H1 (cell line): ENCODE measurements at regions not wholly inside any gene's neighbourhood (a gene's known extent, or its start where the extent isn't known, plus 50 kb on each side); places are given as distances from the start of the nearest gene placed in this dataset.

Source experiments
- CTCF ChIA-PET: fragments of 300-600 bp; sonication (Branson Sonifier 250); formaldehyde crosslinking; loops from one replicate; lab custom pipeline; 2021; ENCODE audit not compliant: partially characterized antibody; lab: Charles Lee
- POLR2A ChIA-PET: fragments of 300-600 bp; sonication (Branson Sonifier 250); formaldehyde crosslinking; loops from one replicate; lab custom pipeline; 2021; ENCODE audit warnings: inconsistent platforms; ENCODE audit not compliant: partially characterized antibody; lab: Charles Lee
- DNase-seq, 2 experiments: peaks; one replicate each; pipeline versions ENCODE4 v3.0.0 to v3.0.0-alpha.2; 2010 to 2022; ENCODE audit warnings: low spot score in 2 of 2, low read depth in 1 of 2, mixed read lengths in 1 of 2
- FAIRE-seq: peaks from 2 replicates; lab custom pipeline; 2011; peaks lifted over from hg19 to GRCh38; lab: Jason Lieb, UNC
- H2AFZ ChIP-seq: 2 replicates; pipeline ENCODE4 v1.8.1; 2012; ENCODE audit warnings: low read length, inconsistent platforms
- H2AK5ac ChIP-seq: 2 replicates; pipeline ENCODE4 v1.6.1; 2013; ENCODE audit warnings: low read depth, low read length
- H2BK120ac ChIP-seq: replicated peaks from 2 replicates; pipeline ENCODE3; 2013; ENCODE audit warnings: low read depth, low read length, inconsistent platforms
- H2BK12ac ChIP-seq: 2 replicates; pipeline ENCODE4 v1.6.1; 2013; ENCODE audit warnings: low read depth, low read length
- H2BK15ac ChIP-seq: 2 replicates; pipeline ENCODE4 v1.6.1; 2013; ENCODE audit warnings: low read length
- H2BK20ac ChIP-seq: 2 replicates; pipeline ENCODE4 v1.6.1; 2013; ENCODE audit warnings: low read length
- H2BK5ac ChIP-seq: 2 replicates; pipeline ENCODE4 v1.6.1; 2013; ENCODE audit warnings: low read depth, low read length
- H3K14ac ChIP-seq: 2 replicates; pipeline ENCODE4 v1.6.1; 2013; ENCODE audit warnings: inconsistent platforms; ENCODE audit not compliant: insufficient read length
- H3K18ac ChIP-seq: 2 replicates; pipeline ENCODE4 v1.6.1; 2013; ENCODE audit warnings: low read length; ENCODE audit errors: extremely low read depth
- H3K23ac ChIP-seq: 2 replicates; pipeline ENCODE4 v1.6.1; 2013; ENCODE audit warnings: inconsistent platforms; ENCODE audit not compliant: insufficient read length
- H3K23me2 ChIP-seq: 2 replicates; pipeline ENCODE4 v1.6.1; 2013; ENCODE audit warnings: low read depth, low read length
- H3K27ac ChIP-seq: 2 replicates; pipeline ENCODE4 v1.6.1; 2011; ENCODE audit warnings: low read depth, low read length, inconsistent platforms
- H3K27me3 ChIP-seq, 4 experiments: replicated peaks in 1 of 4; 1 replicate in 1 of 4; 2 replicates in 3 of 4; pipeline versions ENCODE4 v1.6.1 to v1.8.1; 2011 to 2013; ENCODE audit warnings: low read length in 3 of 4, mild to moderate bottlenecking in 3 of 4, inconsistent platforms in 2 of 4, mixed read lengths in 2 of 4, moderate library complexity in 1 of 4; ENCODE audit not compliant: control insufficient read depth in 3 of 4, insufficient read depth in 3 of 4; ENCODE audit errors: extremely low read depth in 1 of 4
- H3K36me3 ChIP-seq, 4 experiments: 2 replicates each; pipeline versions ENCODE4 v1.6.1 to v1.8.1; 2011 to 2013; ENCODE audit warnings: mild to moderate bottlenecking in 4 of 4, low read length in 3 of 4, moderate library complexity in 2 of 4, control low read depth in 1 of 4, inconsistent platforms in 1 of 4; ENCODE audit not compliant: insufficient read depth in 4 of 4, control insufficient read depth in 2 of 4
- H3K4ac ChIP-seq: replicated peaks from 2 replicates; pipeline ENCODE3; 2013; ENCODE audit warnings: low read length, low read depth, mixed read lengths, inconsistent platforms; ENCODE audit not compliant: insufficient read length
- H3K4me1 ChIP-seq, 4 experiments: replicated peaks in 1 of 4; 1 replicate in 1 of 4; 2 replicates in 3 of 4; pipeline versions ENCODE4 v1.6.1 to v1.8.1; 2011 to 2013; ENCODE audit warnings: low read length in 3 of 4, inconsistent platforms in 2 of 4, mixed read lengths in 1 of 4; ENCODE audit not compliant: insufficient read depth in 4 of 4, control insufficient read depth in 3 of 4
- H3K4me2 ChIP-seq, 2 experiments: 2 replicates each; pipeline versions ENCODE4 v1.6.1 to v1.8.1; 2011 to 2013; ENCODE audit warnings: low read depth in 2 of 2, low read length in 2 of 2, control low read depth in 1 of 2, inconsistent platforms in 1 of 2, mild to moderate bottlenecking in 1 of 2; ENCODE audit not compliant: insufficient read depth in 1 of 2
- H3K4me3 ChIP-seq, 4 experiments: fragments of 200-600, 300-600 bp in 1 of 4; sonication (generic), shearing (Covaris generic), sonication (Bioruptor Twin) in 1 of 4; 2 replicates each; pipeline versions ENCODE4 v1.5.1 to v1.8.1; 2011 to 2016; ENCODE audit warnings: low read length in 4 of 4, low read depth in 3 of 4, control low read depth in 2 of 4, inconsistent platforms in 2 of 4, mild to moderate bottlenecking in 2 of 4, mixed read lengths in 1 of 4, moderate library complexity in 1 of 4; ENCODE audit not compliant: insufficient read depth in 2 of 4; ENCODE audit errors: extremely low read depth in 1 of 4
- H3K56ac ChIP-seq: replicated peaks from 2 replicates; pipeline ENCODE3; 2013; ENCODE audit warnings: low read depth, mild to moderate bottlenecking, mixed read lengths, low read length, inconsistent platforms; ENCODE audit not compliant: insufficient read length
- H3K79me1 ChIP-seq: 2 replicates; pipeline ENCODE4 v1.6.1; 2013; ENCODE audit warnings: low read depth, low read length, control low read depth
- H3K79me2 ChIP-seq, 2 experiments: 2 replicates each; pipeline versions ENCODE4 v1.6.1 to v1.8.1; 2012 to 2013; ENCODE audit warnings: low read length in 2 of 2, mild to moderate bottlenecking in 2 of 2, inconsistent platforms in 1 of 2; ENCODE audit not compliant: insufficient read depth in 2 of 2, control insufficient read depth in 1 of 2
- H3K9ac ChIP-seq, 4 experiments: replicated peaks in 1 of 4; 1 replicate in 1 of 4; 2 replicates in 3 of 4; pipeline versions ENCODE4 v1.6.1 to v1.8.1; 2011 to 2013; ENCODE audit warnings: low read depth in 3 of 4, low read length in 3 of 4, control low read depth in 2 of 4, mild to moderate bottlenecking in 2 of 4, moderate library complexity in 2 of 4, inconsistent platforms in 1 of 4; ENCODE audit errors: extremely low read depth in 1 of 4
- H3K9me3 ChIP-seq, 2 experiments: 2 replicates each; pipeline versions ENCODE4 v1.6.1 to v1.8.1; 2012 to 2013; ENCODE audit warnings: mild to moderate bottlenecking in 2 of 2, moderate library complexity in 2 of 2, control low read depth in 1 of 2, inconsistent platforms in 1 of 2, low read depth in 1 of 2, low read length in 1 of 2, mixed read lengths in 1 of 2; ENCODE audit not compliant: insufficient read depth in 2 of 2
- H4K20me1 ChIP-seq, 2 experiments: replicated peaks in 1 of 2; 2 replicates each; pipeline versions ENCODE3 to v1.8.1; 2011 to 2013; ENCODE audit warnings: inconsistent platforms in 2 of 2, low read length in 2 of 2, mild to moderate bottlenecking in 1 of 2; ENCODE audit not compliant: insufficient read depth in 2 of 2, control insufficient read depth in 1 of 2
- H4K5ac ChIP-seq: 2 replicates; pipeline ENCODE4 v1.6.1; 2013; ENCODE audit warnings: low read length, low read depth, mixed read lengths, inconsistent platforms; ENCODE audit not compliant: insufficient read length
- H4K8ac ChIP-seq: 2 replicates; pipeline ENCODE4 v1.8.0; 2013; ENCODE audit warnings: mild to moderate bottlenecking, moderate library complexity, low read length, inconsistent platforms; ENCODE audit not compliant: insufficient read depth; ENCODE audit errors: extremely low read depth
- H4K91ac ChIP-seq: replicated peaks from 2 replicates; pipeline ENCODE3; 2013; ENCODE audit warnings: low read length, mixed read lengths, inconsistent platforms; ENCODE audit not compliant: insufficient read length
- CHD1 ChIP-seq: IDR thresholded peaks from 2 replicates; pipeline ENCODE4 v1.6.1; 2012; ENCODE audit warnings: low read depth, low read length, improper control_type of control experiment
- FOSL1 ChIP-seq: IDR thresholded peaks from 2 replicates; pipeline ENCODE4 v1.6.1; 2011; ENCODE audit warnings: mild to moderate bottlenecking, low read depth, low read length, moderate library complexity; ENCODE audit not compliant: insufficient read depth
- HDAC2 ChIP-seq, 2 experiments: fragments of 300-600 bp in 1 of 2; sonication (generic) in 1 of 2; IDR thresholded peaks; 2 replicates each; pipeline ENCODE4 v1.6.1; 2011 to 2012; ENCODE audit warnings: low read depth in 2 of 2, low read length in 2 of 2, mild to moderate bottlenecking in 2 of 2, moderate library complexity in 2 of 2, borderline replicate concordance in 1 of 2, inconsistent platforms in 1 of 2
- KDM4A ChIP-seq: IDR thresholded peaks from one replicate; pipeline ENCODE4 v1.7.1; 2012; ENCODE audit warnings: low read depth, mild to moderate bottlenecking, moderate library complexity, low read length, inconsistent platforms; ENCODE audit not compliant: severe bottlenecking
- NANOG ChIP-seq: IDR thresholded peaks from 2 replicates; pipeline ENCODE4 v1.6.1; 2011; ENCODE audit warnings: low read length, low read depth, mild to moderate bottlenecking, inconsistent platforms; ENCODE audit not compliant: insufficient read depth, poor library complexity, severe bottlenecking
- POU5F1 ChIP-seq: IDR thresholded peaks from 2 replicates; pipeline ENCODE4 v1.6.1; 2011; ENCODE audit warnings: low read depth, mild to moderate bottlenecking, low read length, moderate library complexity
- RBBP5 ChIP-seq: IDR thresholded peaks from 2 replicates; pipeline ENCODE4 v1.7.1; 2012; ENCODE audit warnings: low read depth, mild to moderate bottlenecking, inconsistent platforms, low read length, moderate library complexity, borderline replicate concordance
- WGBS, 2 experiments: shearing (Covaris generic) in 1 of 2; methylation state at CpG; one replicate each; pipeline versions ENCODE4 v1.1.6 to v1.1.7; 2013 to 2015; ENCODE audit warnings: low lambda C conversion rate in 2 of 2, mixed read lengths in 2 of 2, inconsistent platforms in 1 of 2, low coverage in 1 of 2, missing lambda C conversion rate in 1 of 2; ENCODE audit not compliant: insufficient replicate concordance in 2 of 2, insufficient coverage in 1 of 2, insufficient read length in 1 of 2; ENCODE audit errors: extremely low coverage in 1 of 2, missing lambda C conversion rate in 1 of 2; 5-methylcytosine and 5-hydroxymethylcytosine counted together

DNA sequence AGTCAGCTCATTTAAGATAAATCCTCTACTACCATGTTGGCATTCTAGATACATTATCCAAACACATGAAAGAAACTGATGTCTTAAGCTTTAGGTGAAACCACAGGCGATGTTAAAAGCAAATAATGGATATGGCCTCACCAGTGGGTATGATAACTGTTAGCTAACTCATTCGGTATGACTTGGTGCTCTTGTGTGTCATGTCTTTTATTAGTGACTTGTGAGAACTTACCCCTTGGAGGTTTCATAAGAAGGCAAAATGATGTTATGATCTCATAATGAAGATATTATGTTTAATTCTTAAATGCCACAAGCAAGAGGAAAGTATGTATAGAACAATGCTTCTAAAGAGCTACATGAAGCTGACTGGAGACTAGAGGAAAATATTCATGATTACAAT is 1227.0 kb downstream of the EFNA5 start:
- Histone ChIP-seq H3K14ac (no peak overlapping the region), H3K9ac (no peak overlapping the region), H3K4ac (no peak overlapping the region), H3K56ac (no peak overlapping the region), H3K36me3 (no peaks in the 10 kb centered on the region; a peak in 1 of 8 replicates), H4K8ac (no peak overlapping the region), H3K23ac (no peak overlapping the region), H2AK5ac (no peak overlapping the region), H3K27ac (no peak overlapping the region), H4K20me1 (no peaks in the 10 kb centered on the region), H2BK12ac (no peak overlapping the region), H3K4me2 (no peak overlapping the region), H3K23me2 (no peaks in the 10 kb centered on the region), H2BK15ac (no peak overlapping the region), H4K91ac (no peak overlapping the region), H3K4me1 (no peaks in the 10 kb centered on the region), H3K18ac (no peak overlapping the region), H2BK120ac (no peak overlapping the region), H3K79me1 (no peaks in the 10 kb centered on the region), H3K4me3 (no peak overlapping the region), H3K9me3 (no peaks in the 10 kb centered on the region), H2BK5ac (no peak overlapping the region), H3K79me2 (no peaks in the 10 kb centered on the region), H4K5ac (no peak overlapping the region), H2AFZ (0 out of 2 replicates have a peak overlapping the region, but pooled peaks have one; percentile 8), H2BK20ac (no peak overlapping the region), H3K27me3 (no peaks in the 10 kb centered on the region)
- POLR2A ChIA-PET, result no interaction called here
- TF ChIP-seq NANOG (no peak), CHD1 (no peak), RBBP5 (no peak), POU5F1 (no peak), FOSL1 (no peak), HDAC2 (IDR thresholded peaks at IDR 0.05; ENCODE audit: borderline replicate concordance in 1 of 2, low read depth in 2 of 2, low read length in 2 of 2) (no peak), KDM4A (no peak)
- WGBS, 2 experiments, result 90% methylated on average over 2 of the region's 2 CpGs; no CpG with 5 or more reads in 1 of the 2 experiments
- no peak for DNase-seq
- CTCF ChIA-PET, result interaction anchor here (5.4 kb wide), 1 partner anchor 11 kb away, joined by 28 read pairs; no protein-coding TSS in a partner anchor
- no peak for FAIRE-seq
